GM12874 (cell line): ENCODE measurements at regions not wholly inside any gene's neighbourhood (a gene's known extent, or its start where the extent isn't known, plus 50 kb on each side); places are given as distances from the start of the nearest gene placed in this dataset.

Experiments used
- CTCF ChIP-seq: IDR thresholded peaks from 2 replicates; pipeline ENCODE4 v1.5.1; 2011; ENCODE audit warnings: low read depth, mild to moderate bottlenecking, control low read depth, low read length, moderate library complexity; ENCODE audit not compliant: insufficient read depth

DNA sequence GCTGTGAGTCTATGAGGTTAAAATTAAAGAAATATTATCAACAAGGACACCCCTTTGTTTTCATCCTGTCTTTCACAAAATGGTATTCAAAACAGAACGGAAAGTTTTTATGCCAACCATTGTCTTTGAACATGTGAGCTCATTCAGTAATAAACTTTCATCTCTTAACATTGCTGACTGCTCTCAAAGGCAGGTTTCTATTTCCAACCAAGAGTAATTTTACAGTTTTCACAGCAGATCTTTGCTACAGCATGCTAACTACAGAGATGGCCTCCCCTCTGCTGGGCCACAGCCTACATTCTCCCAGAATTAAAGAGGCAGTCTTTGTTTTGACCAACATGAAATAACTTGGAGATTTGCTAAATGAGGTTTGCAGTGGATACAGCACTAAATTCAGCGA, 101.5 kb downstream of the DMRT2 start:
- no peak for TF ChIP-seq CTCF

GRCh38 chr9:1152171-1152570, 102.0 kb downstream of the DMRT2 start:
- TF ChIP-seq CTCF = no peak

DNA sequence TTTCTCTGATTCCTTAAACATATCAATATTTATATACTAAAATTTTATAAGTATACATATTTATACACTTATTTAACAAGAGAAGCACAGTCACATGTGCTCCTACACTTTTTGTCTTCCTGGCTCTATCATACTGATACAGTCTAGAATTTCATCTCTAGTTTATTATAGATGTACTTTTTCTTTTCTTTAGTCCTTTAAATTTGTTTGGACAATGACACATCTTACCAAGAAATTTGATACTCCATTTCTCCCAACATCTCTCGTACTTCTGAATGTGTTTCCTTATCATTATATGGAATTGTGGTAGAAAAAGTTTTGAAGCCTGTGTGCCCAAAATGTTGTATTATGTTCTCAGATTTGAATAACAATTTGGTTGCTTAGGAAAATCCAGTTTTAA, 104.6 kb downstream of the DMRT2 start:
- no peak for TF ChIP-seq CTCF

DNA sequence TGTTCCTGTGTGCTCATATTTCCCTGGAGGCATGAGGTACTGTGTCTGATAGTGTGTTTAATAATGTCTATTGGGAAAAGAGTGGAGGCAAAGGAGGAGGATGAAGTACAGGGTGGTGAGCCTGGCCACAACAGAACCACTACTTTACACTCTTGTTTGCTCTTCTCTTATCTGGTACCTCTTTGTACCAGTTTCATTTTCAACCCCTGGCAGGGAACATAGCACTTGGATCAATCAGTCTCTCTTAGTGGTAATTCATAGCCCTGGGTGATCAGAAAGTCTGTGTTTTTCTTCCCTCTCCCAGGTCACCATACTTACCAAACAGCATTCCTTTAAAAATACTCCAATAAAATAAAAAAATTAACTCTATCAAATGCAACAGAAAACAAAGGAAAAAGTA, 105.4 kb downstream of the DMRT2 start:
- no peak for TF ChIP-seq CTCF

- no peak for TF ChIP-seq CTCF
Measured at GRCh38 chr9:1156794-1157550, 106.8 kb downstream of the DMRT2 start.

DNA sequence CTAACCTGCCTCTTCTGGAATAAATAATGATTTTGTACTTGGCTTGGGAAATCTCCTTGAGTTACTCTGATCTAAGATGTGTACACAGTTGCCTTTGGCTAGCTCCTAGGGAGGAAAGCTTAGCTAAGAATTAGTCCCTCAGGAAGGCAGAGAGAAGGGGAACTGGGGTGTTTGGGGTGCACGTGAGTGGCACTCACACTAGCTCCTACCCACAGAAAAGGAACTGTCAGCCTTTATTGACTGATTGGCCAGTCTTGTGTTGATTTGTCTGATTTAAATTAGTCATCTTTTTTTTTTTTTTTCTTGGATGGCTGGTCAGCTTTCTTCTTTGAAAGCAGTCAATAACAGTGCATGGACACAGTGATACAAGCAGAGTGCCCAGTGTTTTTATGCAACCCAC, 107.7 kb downstream of the DMRT2 start:
- no peak for TF ChIP-seq CTCF

DNA sequence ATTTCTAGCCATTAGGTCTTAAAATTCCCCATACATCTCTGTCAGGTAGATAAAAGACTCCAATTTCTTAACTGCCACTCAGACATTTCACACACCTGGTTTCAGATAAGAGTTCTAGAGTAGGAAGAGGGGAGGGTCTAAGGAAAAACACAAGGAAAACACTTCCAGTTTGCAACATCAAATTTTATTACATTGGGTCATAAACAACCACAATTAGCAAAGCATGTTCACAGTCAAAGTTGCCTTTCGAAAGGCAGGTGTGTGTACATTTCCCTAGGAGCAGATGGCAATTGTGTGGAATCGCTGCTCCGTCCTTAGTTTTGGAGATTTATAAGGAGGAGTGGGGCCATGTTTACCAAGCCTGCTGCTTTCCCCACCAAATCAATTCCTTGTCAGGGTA, 120.8 kb downstream of the DMRT2 start:
- TF ChIP-seq CTCF = no peak
